Activated CD8-positive, alpha-beta memory T cell treated with anti-CD3 and anti-CD28 coated beads for 1 hour (primary cell): ENCODE measurements at regions not wholly inside any gene's neighbourhood (a gene's known extent, or its start where the extent isn't known, plus 50 kb on each side); places are given as distances from the start of the nearest gene placed in this dataset.

Source experiments
- DNase-seq, 2 donors: peaks; one replicate each; pipeline ENCODE4 v3.0.0-alpha.2; 2020; ENCODE audit warnings: low read depth in 1 of 2; ENCODE audit errors: extremely low read depth in 1 of 2

DNA sequence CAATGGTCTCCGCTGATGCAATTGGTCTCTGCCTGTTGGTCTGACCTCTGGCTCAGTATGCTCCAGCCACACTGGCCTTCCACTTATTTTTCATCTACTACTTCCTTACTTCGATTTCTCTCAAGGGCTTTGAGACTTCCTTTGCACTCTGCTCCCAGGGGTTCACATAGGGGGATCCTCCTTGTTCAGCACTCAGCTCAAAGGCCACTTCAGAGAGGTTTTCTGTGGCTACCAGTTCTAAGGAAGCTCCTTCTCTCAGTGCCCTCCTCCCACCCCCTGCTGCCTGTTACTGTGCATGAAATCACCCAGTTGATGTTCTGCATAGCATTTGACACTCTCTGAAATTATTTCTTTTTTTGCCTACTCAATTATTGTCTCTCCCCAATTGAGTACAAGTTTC, 476.4 kb downstream of the HS3ST3B1 start:
- DNase-seq: no peak

DNA sequence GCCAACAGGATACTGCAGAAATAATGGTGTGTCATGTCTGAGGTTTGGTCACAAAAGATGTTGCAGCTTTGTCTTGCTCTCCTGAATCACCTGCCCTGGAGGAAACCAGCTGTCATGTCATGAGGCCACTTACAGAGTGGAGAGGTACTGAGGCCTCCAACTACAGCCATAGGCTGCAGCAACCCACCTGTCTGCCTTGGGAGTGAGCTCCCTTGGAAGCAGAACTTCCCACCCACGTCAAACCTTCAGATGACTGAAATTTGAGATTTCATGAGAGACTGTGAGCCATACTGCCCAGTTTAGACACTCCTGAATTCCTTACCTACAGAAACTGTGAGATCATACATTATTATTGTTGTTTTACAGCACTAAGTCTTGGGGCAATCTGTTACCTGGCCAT, 475.9 kb downstream of the HS3ST3B1 start:
- no peak for DNase-seq

GRCh38 chr17:14775731-14776492, 475.0 kb downstream of the HS3ST3B1 start:
- DNase-seq: no peak

DNA sequence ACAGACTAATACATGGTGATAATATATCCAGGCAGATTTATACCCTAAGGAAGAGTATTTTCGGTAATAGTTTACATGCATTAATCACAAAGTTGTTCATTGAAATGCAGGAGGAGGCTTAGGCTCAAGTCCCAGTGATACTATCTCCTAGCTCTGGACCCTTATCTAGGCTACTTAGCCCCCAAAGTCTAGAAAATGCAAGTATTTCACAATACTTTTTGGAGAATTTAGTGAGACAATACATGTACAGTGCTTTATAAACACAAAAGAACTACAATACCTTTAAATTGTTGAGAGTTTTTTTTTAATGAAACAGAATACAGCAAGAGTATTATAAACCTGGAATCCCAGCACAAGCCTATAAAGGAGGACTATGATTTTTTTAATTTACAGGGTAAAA, 473.9 kb downstream of the HS3ST3B1 start:
- DNase-seq: no peak

DNA sequence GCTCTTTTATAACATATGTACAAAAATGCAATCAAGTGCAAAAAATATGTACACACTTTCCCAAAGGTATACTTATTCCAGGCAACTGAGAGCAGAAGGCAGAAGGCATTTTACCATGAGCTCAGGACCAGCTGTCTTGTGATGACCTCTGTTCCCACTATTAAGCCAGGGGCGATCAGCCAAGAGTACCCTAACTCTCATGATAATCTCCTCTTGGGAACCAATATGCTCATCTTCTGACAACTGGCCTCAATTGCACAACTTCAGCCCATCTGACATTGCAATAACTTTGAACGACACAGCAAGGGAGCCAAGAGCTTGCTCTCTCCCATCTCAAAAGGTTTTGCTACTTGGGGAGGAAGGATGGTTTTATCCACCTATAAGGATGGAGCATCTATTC, 471.9 kb downstream of the HS3ST3B1 start:
- no peak for DNase-seq

- DNase-seq: no peak
Measured at GRCh38 chr17:14771543-14771942, 470.7 kb downstream of the HS3ST3B1 start.

DNA sequence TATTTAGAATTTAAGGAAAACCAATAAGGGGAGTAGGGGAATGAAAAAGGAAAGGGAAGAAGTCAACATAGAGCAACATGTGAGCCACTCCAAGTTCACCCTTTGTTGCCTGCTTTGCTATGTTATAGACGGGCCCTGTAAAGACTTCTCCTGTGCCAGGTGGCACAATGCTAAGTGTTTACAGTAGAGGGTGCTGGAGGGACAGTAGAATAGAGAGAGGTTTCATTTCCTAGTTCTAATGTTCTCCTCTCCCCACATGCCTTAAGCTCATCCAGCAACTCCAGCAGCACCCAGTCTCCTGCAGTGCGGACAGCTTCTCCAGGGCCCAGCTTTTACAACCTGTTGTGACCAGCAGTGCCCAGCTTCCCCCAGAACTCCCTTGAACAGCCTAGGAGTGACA, 468.0 kb downstream of the HS3ST3B1 start:
- DNase-seq: no peak

DNA sequence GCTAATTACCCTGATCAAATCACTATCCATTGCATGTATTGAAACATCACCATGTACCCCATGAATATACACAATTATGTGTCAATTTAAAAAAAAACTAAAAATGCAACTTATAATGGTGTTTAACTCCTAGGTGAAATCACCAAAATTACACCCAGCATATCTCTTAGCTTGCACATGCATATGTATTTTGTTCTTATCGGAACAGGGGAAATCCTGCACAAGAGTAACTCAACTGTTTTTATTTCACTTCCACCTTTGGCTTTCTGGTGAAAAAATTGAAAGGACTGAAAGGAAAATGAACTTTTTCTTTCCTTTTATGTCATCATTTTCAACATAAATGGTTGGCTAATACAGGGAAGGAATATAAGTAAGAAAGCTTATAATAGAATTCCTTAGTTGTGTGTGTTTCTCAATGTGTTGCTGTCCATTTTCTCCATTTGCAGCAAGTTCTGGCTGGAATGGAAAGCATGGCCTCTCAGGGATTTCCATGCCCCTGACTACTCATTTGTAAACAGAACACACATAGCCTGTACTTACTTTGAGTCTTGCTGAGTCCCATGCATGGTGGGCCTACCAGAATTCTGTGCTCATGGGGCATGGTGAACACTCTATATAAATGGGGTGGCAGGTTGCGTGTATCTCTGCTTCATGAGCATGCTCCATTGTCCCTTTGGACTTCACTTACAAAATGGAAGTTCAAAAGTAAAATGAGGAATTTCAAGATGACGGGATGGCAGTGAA, 462.0 kb downstream of the HS3ST3B1 start:
- no peak for DNase-seq

GRCh38 chr17:14760719-14761411, 460.0 kb downstream of the HS3ST3B1 start:
- no peak for DNase-seq

DNA sequence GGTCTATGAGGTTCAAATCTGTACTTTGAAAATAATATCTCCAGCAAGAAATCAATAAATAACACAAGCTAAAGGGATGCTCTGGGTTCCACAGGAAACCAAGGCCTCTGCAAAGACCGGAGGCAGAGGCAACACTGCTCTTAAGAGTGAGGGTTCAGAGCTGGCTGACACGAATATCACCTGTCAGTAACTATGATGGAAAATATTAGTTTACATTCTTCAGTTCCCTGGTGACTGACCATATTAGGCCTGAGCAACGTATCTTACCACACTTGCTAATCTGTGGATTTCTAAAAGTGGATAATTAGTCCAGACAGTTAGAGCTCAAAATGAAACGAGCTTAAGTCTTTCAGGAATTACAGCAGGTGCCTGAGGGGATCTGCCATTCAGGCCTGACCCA, 459.3 kb downstream of the HS3ST3B1 start:
- DNase-seq: no peak

- DNase-seq: no peak
Measured at GRCh38 chr17:14759325-14759724, 458.4 kb downstream of the HS3ST3B1 start.

- no peak for DNase-seq
Measured at GRCh38 chr17:14756479-14756878, 455.6 kb downstream of the HS3ST3B1 start.

- no peak for DNase-seq
Measured at GRCh38 chr17:14755002-14755401, 454.1 kb downstream of the HS3ST3B1 start.

- no peak for DNase-seq
Measured at GRCh38 chr17:14753383-14753782, 452.5 kb downstream of the HS3ST3B1 start.

- no peak for DNase-seq
Measured at GRCh38 chr17:14752011-14752410, 451.1 kb downstream of the HS3ST3B1 start.

GRCh38 chr17:14750866-14751265, 450.0 kb downstream of the HS3ST3B1 start:
- no peak for DNase-seq

DNA sequence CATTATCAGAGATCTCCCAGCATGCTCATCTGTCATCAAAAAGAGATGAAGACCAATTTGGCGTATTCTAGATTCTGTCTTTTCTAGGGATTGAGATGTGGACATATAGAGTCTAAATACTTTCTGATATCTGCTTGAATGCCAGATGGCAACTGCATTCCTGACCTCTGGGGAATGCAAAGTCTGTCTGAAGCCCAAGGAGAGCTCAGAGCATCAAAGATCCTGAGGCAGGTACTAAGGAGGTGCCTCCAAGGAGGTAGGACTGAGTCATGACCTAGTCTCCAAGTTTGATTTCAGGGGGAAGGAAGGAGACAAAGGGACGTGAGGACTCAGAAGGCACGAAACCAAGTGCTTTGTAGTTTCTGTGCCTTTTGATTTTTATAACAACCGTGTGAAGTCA, 448.4 kb downstream of the HS3ST3B1 start:
- no peak for DNase-seq

DNA sequence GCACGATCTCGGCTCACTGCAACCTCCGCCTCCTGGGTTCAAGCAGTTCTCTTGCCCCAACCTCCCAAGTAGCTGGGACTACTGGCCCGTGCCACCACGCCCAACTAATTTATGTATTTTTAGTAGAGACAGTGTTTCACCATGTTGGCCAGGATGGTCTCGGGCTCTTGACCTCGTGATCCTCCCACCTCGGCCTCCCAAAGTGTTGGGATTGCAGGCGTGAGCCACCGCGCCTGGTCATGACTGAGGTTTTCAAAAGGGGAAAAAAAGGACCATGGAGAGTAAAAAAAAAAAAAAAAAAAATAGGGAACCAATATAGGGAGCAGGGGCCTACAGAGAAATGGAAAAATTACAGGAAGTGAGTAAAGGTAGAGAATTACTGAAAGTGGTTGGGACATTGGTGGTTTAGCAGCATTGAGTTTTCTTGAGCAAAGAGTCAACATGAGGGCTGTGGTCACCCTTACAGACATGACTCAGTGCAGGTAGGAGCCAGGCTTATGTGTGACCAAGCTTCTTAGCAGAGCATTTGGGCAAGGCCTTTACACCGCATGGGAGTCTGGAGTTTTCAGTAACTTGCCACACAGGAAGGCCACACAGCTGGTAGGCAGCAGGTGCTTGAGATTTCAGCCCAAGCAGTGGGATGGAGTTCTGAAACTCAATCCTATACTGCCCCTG, 447.3 kb downstream of the HS3ST3B1 start:
- no peak for DNase-seq

DNA sequence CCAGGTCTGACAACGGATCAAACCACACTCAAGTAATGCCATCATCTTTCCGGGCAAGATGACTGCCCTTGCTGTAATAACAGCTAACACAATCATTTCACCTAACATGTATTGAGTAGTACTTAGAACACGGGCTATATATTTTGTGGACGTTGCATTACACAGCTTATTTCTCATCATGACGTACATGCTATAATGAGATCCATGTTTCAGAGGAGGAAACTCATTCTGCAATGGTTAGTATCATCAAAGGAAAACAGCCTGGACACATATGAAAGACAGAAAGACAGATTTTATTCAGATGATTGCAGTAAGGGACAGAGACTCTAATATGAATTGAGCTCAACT, 446.7 kb downstream of the HS3ST3B1 start:
- DNase-seq: no peak

- no peak for DNase-seq
Measured at GRCh38 chr17:14746822-14747602, 446.1 kb downstream of the HS3ST3B1 start.

GRCh38 chr17:14745541-14745940, 444.7 kb downstream of the HS3ST3B1 start:
- DNase-seq: no peak
